ENCODE measurements at regions not wholly inside any gene's neighbourhood (a gene's known extent, or its start where the extent isn't known, plus 50 kb on each side); places are given as distances from the start of the nearest gene placed in this dataset.

DNA sequence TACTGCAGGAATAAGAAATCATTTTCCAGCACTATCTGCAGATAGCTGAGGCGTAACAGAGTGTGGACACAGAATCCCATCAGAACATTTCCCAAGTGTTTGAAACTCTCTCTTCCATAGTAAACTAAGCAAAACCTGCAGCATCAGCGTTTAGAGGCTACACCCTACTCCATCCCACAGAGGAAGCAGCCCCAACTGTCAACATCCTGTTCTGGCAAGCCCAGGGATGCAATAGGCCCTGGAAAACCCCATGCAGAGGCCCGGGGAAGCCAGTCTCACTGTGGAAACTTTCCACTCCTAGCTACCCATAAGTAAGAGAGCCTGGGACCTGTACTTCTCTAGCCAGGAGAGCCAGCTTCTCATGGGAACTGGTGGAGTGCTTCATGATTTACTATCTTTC, 129.4 kb downstream of the LY86 start:
- no peak for TF ChIP-seq EZH2 (IDR thresholded peaks at IDR 0.05; ENCODE audit: low read depth, unreplicated experiment)
- TF ChIP-seq, protein P1, sequence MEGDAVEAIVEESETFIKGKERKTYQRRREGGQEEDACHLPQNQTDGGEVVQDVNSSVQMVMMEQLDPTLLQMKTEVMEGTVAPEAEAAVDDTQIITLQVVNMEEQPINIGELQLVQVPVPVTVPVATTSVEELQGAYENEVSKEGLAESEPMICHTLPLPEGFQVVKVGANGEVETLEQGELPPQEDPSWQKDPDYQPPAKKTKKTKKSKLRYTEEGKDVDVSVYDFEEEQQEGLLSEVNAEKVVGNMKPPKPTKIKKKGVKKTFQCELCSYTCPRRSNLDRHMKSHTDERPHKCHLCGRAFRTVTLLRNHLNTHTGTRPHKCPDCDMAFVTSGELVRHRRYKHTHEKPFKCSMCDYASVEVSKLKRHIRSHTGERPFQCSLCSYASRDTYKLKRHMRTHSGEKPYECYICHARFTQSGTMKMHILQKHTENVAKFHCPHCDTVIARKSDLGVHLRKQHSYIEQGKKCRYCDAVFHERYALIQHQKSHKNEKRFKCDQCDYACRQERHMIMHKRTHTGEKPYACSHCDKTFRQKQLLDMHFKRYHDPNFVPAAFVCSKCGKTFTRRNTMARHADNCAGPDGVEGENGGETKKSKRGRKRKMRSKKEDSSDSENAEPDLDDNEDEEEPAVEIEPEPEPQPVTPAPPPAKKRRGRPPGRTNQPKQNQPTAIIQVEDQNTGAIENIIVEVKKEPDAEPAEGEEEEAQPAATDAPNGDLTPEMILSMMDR (conservative IDR thresholded peaks at IDR 0.05; ENCODE audit: low read depth in 2 of 2), result no peak
- no peak for TF ChIP-seq EZH2phosphoT487 (IDR thresholded peaks at IDR 0.05; ENCODE audit: unreplicated experiment)
- no peak for TF ChIP-seq CREB1 (CRISPR knock-in tag; IDR thresholded peaks at IDR 0.05; ENCODE audit: low read depth)
- TF ChIP-seq POLR2AphosphoS5 (IDR thresholded peaks at IDR 0.05; ENCODE audit: low read depth), result no peak
- TF ChIP-seq, protein P2, sequence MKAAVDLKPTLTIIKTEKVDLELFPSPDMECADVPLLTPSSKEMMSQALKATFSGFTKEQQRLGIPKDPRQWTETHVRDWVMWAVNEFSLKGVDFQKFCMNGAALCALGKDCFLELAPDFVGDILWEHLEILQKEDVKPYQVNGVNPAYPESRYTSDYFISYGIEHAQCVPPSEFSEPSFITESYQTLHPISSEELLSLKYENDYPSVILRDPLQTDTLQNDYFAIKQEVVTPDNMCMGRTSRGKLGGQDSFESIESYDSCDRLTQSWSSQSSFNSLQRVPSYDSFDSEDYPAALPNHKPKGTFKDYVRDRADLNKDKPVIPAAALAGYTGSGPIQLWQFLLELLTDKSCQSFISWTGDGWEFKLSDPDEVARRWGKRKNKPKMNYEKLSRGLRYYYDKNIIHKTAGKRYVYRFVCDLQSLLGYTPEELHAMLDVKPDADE (IDR thresholded peaks at IDR 0.05), result no peak
